GM21447 (cell line): ENCODE measurements at regions not wholly inside any gene's neighbourhood (a gene's known extent, or its start where the extent isn't known, plus 50 kb on each side); places are given as distances from the start of the nearest gene placed in this dataset.

Experiments
- ATAC-seq: cut with Tn5 transposase; IDR thresholded peaks from one replicate; pipeline ENCODE4 v1.9.1; 2021; ENCODE audit not compliant: unreplicated experiment

DNA sequence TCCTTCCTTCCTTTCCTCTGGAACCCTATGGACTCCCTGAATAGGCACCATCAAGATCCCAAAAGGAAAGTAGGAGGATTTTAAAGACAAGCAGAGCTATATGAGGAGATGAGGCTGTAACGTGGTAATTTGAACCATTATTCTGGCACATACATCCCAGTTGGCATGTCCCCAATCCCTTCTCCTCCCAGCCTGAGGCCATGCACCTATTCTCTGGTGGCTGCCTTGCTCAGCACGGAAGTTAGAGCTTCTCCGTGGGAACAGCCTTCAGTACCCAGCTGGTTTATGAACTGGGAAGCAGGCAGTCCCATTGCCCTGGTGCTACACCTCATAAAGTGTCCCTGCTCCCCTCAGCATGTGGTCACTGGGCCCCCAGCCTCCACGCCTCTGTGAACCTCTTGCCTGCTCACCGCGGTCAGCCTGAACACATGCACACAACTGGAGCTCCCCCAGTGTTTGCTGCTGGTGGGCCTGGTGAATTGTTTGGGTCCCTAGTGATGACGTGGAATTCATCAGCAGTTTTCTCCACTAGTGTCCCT is 139.9 kb upstream of the PLET1 start:
- no peak for ATAC-seq

DNA sequence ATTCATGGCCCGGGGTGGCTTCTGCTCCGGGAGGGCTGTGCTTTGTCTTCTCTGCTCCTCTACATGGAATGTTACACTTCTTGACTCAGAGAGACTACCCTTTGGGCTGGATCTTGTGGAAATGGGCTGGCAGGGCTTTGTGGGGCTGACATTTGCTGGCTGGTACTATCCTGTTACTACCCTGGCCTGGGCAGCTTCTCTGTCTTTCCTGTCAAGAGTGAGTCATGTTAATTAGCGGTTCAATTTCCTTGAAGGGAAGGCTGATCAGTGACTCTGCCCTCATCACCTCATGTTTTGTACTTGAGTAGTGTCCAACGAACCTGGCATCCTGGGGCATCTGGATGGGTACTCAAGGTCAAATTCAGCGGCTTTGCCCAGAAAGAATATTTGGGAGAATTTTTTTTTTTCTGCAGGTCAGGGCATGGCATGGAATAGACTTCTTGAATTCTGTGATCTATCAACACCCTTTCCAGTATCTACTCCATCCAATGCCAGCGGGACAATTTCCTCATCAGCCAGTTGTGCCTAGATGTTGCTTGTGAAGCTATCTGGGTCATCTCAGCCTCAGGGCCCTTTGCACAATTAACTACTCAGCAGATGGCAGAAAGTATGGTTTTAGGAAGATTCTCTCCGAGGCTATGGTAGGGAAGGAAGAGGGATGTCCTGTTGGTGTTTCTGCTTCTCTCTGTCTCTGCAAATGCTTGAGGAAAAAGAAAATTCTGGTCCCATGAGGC is 140.5 kb upstream of the PLET1 start:
- no peak for ATAC-seq

GRCh38 chr11:112403432-112403831 is 142.8 kb upstream of the PLET1 start:
- no peak for ATAC-seq

- no peak for ATAC-seq
These were observed 143.5 kb upstream of the PLET1 start for GRCh38 chr11:112404112-112404511.

DNA sequence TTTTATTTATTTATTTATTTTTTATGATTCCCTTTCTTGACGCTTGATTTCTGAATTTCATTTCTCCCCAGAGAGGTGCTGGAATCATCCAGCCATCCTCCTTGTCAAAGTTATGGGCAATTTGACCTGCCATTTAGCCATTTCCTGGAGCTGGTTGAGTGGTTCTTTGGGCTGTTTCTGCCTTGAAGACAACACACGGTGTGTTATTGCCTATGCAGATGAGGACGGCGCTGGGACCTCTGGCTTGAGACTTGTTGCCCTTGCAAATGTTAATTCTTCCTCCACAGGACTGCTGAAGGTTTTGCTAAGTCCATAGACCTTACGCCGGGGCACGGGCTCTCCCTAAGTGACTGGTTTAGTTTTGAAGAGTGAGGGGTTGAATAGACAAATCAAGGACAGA is 147.9 kb upstream of the PLET1 start:
- no peak for ATAC-seq

DNA sequence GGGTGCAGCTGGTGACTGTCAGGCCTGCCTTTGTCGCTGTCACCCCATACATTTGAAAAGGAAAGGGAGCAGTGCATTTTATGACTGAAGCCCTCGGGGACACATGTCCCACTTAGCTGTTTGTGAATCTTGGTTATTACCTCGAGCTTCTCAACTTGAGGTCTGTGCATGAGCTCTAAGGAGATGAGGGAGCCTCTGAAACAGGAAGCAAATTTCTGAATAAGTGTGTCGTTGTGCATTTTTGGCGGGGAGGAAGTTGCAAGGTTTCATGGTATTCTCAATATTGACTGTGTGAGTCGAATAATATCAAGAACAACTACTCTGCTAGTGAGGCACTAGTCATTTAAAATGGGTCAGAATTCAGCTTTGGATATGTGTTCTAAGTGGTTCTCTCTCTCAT is 149.7 kb upstream of the PLET1 start:
- no peak for ATAC-seq

DNA sequence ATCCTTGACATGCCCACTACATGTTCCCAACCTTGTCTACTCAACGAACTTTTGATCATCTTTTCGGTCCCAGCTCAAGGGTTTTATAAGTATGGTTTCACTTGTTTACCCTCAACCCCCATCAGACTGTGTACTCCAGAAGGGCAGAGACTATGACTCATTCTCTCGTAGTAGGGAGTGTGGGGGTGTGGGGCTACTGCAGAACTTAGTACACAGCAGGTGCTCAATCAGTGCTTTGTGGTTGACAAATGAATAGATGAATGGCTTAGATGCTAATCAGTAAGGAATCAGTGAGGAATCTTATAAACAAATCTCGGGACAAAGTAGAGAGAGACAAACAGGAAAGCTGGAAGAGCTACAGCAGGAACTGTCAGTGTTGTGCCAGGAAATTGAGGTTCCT is 151.7 kb upstream of the PLET1 start:
- no peak for ATAC-seq

- ATAC-seq, result no peak
These were observed 156.7 kb upstream of the PLET1 start for GRCh38 chr11:112417339-112417738.

DNA sequence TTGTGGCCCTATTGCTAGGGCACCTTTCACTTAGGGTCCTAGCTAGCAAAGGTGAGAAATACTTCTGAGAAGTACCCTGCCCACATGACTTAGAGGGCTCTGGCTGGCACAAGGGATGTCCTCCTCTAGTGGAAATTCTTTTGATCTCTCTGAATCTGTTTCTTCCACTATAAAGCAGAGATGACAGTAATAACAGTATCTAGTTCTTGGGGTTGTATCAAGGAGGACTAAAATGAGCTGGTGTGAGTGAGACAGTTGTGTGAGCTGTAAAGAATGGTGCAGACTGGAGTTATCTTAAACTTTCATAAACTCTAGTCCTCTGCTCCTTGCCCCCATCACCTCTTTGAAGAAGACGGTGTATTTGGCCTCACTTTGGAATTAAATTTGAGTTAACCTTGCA is 157.8 kb upstream of the PLET1 start:
- ATAC-seq, result no peak

- no peak for ATAC-seq
These were observed 161.2 kb upstream of the PLET1 start for GRCh38 chr11:112421879-112422278.

DNA sequence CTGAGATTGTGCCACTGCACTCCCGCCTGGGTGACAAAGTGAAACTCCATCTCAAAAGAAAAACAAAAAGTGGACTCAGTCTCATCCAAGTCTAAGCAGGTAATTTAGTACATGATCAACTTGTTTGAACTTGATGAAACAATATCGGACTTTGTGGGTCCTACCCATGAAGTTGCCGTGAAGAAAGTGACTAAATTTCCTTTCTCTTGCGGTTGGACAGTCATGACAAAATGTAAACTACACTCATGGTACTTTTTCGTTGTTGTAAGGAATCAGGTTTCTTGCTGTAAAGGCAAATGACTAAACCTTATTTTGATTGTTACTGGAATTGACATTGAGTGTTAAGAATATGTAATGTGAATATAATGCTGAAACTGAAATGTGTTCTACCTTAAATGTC is 164.5 kb upstream of the PLET1 start:
- no peak for ATAC-seq

GRCh38 chr11:112437096-112437495 is 176.4 kb upstream of the PLET1 start:
- no peak for ATAC-seq

GRCh38 chr11:112439614-112440013 is 179.0 kb upstream of the PLET1 start:
- ATAC-seq, result no peak

DNA sequence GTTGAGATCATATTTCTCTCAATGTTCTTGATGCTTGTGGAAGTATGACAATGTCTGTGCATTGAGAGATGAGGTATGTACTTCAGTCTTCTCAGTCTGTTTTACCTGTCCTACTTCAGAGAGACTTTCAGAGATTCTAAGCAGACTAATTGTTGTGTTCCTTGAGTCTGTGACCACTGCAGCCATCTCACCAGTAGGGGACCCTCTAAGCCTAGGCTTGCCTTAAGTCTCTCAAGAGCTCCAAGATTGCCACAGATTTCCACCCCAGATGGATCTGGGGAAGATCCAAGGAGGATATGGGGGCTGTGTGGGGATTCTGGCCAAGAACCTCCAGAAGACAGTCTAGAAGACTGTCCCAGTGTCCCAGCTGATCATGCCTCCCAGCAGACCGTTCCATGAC is 179.9 kb upstream of the PLET1 start:
- no peak for ATAC-seq

GRCh38 chr11:112448168-112448567 is 187.5 kb upstream of the PLET1 start:
- ATAC-seq, result no peak

DNA sequence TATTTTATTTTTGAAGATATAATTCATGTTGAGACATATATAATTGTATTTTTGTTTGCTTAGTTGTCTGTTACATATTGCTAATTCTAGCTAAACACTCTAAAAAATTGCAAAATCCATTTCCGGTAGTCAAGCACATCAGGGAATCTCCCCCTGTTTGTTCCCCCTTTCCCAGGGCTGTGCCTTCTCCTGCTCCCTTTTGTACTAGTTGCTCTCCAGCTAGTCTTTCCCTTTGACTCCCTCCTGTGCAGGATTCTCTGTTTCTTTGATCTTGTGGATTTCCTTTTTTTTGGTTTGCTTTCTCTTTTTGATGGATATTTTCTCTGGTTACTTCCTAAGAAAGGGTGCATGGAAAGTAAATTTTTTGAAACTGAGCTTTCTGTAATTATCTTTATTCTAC is 188.1 kb upstream of the PLET1 start:
- no peak for ATAC-seq

- ATAC-seq, result no peak
These were observed 190.6 kb upstream of the PLET1 start for GRCh38 chr11:112451250-112451649.

DNA sequence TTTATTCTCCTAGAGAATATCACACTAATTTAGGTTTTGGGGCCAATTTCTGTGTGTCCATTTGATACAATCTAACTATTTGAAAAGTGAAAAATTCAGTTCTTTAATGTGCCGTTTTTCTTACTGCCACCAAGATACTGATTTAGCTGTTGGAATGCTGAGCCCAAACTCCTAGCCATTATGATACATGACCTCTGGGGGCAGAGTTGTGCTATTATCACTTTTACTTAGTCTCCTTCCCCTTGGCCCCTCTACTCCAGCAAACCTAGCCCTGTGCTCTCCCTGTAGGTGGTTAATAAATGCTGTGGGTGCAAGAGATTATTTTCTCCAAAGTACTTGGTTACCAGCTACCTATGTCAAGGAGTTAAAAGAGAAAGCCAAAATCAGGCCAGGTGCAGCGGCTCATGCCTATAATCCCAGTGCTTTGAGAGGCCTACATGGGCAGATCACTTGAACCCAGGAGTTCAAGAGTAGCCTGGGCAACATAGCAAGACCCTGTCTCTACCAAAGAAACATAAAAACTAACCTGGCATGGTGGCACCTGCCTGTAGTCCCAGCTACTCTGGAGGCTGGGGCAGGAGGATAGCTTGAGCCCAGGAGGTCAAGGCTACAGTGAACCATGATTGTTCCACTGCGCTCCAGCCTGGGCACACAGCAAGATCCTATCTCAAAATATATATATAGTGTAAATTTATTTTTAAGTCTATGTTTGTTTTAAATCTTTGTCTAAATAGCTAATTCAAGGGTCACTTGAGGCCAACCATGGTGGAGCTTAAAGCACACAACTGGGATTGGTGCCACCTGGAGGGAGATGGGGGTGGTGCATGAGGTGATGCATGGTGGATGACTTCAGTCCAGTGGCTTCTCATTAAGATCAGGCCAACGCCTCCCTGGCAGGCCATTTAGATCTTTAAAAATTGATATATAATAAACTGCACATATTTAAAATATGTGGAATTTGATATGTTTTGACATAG is 193.2 kb upstream of the PLET1 start:
- no peak for ATAC-seq

DNA sequence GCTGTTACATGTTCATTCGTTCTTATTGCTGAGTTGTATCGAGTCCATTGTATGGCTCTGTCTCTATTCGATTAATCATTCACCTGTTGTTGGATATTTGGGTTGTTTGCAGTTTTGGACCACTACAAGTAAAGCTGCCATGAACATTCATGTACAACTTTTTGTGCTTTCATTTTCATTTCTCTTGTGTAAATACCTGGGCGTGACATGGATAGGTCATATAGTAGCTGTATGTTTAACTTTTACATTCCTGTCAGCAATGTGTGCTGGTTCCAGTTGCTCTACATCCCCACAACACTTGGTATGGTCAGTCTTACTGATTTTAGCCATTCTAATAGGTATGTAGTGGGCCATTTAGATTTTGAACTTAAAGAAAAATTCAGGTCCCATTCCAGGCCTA is 194.2 kb upstream of the PLET1 start:
- ATAC-seq, result no peak

GRCh38 chr11:112455791-112456190 is 195.1 kb upstream of the PLET1 start:
- ATAC-seq, result no peak

- no peak for ATAC-seq
These were observed 196.9 kb upstream of the PLET1 start for GRCh38 chr11:112457532-112457931.

DNA sequence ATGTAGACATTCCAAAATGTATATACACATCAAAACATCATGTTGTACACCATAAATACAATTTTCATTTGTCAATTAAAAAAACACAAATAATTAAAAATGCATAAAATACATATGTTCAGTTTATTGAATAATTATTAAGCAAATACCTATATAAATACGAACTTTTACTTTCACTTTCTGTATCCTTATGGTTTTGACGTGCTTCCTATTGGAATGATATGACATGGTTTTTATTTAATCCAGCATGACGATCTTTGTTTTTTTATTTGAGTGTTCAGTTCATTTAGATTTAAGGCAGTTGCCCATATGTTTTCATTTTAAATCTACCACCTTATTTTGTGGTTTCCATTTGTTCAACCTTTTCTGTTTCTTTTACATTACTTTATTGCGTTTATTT is 198.3 kb upstream of the PLET1 start:
- no peak for ATAC-seq
